Ascending aorta (tissue), 2 donors: ENCODE measurements at regions not wholly inside any gene's neighbourhood (a gene's known extent, or its start where the extent isn't known, plus 50 kb on each side); places are given as distances from the start of the nearest gene placed in this dataset.

ENCODE experiments used
- DNase-seq, 2 donors: peaks; one replicate each; pipeline ENCODE4 v3.0.0-alpha.2; 2019; ENCODE audit warnings: low spot score in 2 of 2
- H3K27ac ChIP-seq, 2 donors: fragments of 200-600 bp; sonication (generic); one replicate each; pipeline ENCODE4 v1.5.1; 2016 to 2017; ENCODE audit warnings: mild to moderate bottlenecking in 1 of 2
- H3K27me3 ChIP-seq: fragments of 200-600 bp; sonication (generic); one replicate; pipeline ENCODE4 v1.5.1; 2017
- H3K36me3 ChIP-seq, 2 donors: fragments of 200-600 bp; sonication (generic); one replicate each; pipeline ENCODE4 v1.5.1; 2016
- H3K4me1 ChIP-seq, 2 donors: fragments of 200-600 bp; sonication (generic); one replicate each; pipeline ENCODE4 v1.5.1; 2016 to 2017; ENCODE audit warnings: mild to moderate bottlenecking in 1 of 2
- H3K4me3 ChIP-seq, 2 donors: fragments of 200-600 bp; sonication (generic); one replicate each; pipeline ENCODE4 v1.5.1; 2016 to 2017; ENCODE audit warnings: mild to moderate bottlenecking in 1 of 2
- H3K9me3 ChIP-seq, 2 donors: fragments of 200-600 bp; sonication (generic); one replicate each; pipeline ENCODE4 v1.5.1; 2016
- CTCF ChIP-seq, 3 experiments: fragments of 200-600 bp in 2 of 3; fragments of 450-650 bp in 1 of 3; sonication (generic) in 2 of 3; IDR thresholded peaks; one replicate each; pipeline ENCODE4 v1.5.1; 2016 to 2019; ENCODE audit warnings: antibody characterized with exemption in 3 of 3, mild to moderate bottlenecking in 1 of 3, moderate library complexity in 1 of 3
- intact Hi-C: fragments of 100-400 bp; cut with DNase I; formaldehyde crosslinking; loops from one replicate; pipeline ENCODE4 v1.15.1; 2023

DNA sequence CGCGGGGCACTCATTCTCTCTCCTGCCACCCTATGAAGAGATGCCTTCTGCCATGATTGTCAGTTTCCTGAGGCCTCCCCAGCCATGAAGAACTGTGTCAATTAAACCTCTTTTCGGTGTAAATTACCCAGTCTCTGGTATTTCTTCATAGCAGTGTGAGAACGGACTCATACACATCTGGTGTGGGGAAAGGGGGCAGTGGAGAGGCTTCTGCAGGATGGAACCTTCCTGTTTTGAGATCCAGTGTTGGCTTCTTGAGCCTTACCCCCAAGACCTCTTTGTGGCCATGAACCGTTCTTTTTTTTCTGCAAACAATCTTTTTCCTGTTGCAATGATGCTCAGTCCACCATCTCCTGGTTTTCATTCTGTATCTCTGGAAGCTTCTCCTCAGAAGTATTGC lies 248.4 kb downstream of the PRDM2 start:
- Histone ChIP-seq H3K27me3 (no peaks in the 10 kb centered on the region), H3K9me3 (no peaks in the 10 kb centered on the region), H3K27ac (peak overlapping the region; percentile 24 to 46), H3K36me3 (no peaks in the 10 kb centered on the region), H3K4me3 (no peak overlapping the region), H3K4me1 (no peaks in the 10 kb centered on the region)
- no peak for TF ChIP-seq CTCF (IDR thresholded peaks at IDR 0.05)
- no peak for DNase-seq
- intact Hi-C loops = loop anchor here (10.0 kb wide), 1 partner anchor 114 kb away; no protein-coding TSS in a partner anchor

DNA sequence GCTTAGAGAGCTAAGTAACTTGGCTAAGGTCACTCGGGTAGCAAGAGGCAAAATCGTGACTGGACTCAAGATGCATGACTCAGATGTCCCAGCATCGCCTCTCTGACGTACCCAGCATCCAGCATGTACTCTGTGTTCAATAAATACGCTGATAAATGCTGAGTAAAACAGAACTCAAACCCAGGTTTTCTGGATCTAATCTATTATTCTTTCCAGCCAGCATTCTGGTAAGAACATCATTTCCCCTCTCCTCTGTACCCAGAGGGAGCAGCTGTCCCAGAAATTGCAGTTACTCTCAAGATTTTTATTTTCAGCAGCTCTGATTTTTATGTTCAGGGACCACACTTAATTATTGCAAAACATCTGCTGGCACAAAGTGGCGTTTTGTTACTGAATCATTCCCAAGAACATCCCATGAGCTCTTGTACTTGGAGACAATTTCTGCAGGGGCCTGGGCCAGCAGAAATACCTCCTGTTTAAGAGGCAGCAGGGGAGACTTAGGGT lies 249.0 kb downstream of the PRDM2 start:
- no peaks in the 10 kb centered on the region for H3K4me1 ChIP-seq
- no peaks in the 10 kb centered on the region for H3K36me3 ChIP-seq
- DNase-seq = peak in 1 of 2 donors; percentile 71
- TF ChIP-seq CTCF (IDR thresholded peaks at IDR 0.05) = no peak
- H3K9me3 ChIP-seq = no peaks in the 10 kb centered on the region
- peak overlapping the region; percentile 24 to 46 for H3K27ac ChIP-seq
- no peaks in the 10 kb centered on the region for H3K27me3 ChIP-seq
- H3K4me3 ChIP-seq = no peak overlapping the region
- intact Hi-C loops = loop anchor here (10.0 kb wide), 1 partner anchor 114 kb away; no protein-coding TSS in a partner anchor

DNA sequence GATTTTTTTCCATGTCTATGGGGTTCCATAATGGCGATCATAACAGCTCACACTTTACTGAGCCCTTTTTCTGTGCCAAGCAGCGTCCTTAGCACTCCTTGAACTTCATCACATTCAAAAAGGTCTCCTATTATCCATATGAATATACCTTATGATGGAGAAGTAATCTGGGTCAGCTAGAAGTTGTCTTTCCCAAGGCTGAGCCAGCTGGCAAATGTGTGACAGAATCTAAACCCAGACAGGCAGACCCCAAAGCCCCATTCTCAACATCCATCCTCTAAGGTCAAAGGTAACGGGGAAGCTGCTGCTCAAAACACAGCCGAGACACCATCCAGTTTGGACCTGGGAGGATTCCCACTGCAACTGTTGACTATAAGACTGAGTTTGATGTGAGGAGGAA lies 249.6 kb downstream of the PRDM2 start:
- no peak overlapping the region for H3K4me3 ChIP-seq
- peak overlapping the region; percentile 16 to 41 for H3K27ac ChIP-seq
- DNase-seq = no peak
- intact Hi-C loops = loop anchor here (10.0 kb wide), 1 partner anchor 115 kb away; no protein-coding TSS in a partner anchor
- H3K36me3 ChIP-seq = no peaks in the 10 kb centered on the region
- H3K9me3 ChIP-seq = no peaks in the 10 kb centered on the region
- no peaks in the 10 kb centered on the region for H3K4me1 ChIP-seq
- no peaks in the 10 kb centered on the region for H3K27me3 ChIP-seq
- no peak for TF ChIP-seq CTCF (IDR thresholded peaks at IDR 0.05)

DNA sequence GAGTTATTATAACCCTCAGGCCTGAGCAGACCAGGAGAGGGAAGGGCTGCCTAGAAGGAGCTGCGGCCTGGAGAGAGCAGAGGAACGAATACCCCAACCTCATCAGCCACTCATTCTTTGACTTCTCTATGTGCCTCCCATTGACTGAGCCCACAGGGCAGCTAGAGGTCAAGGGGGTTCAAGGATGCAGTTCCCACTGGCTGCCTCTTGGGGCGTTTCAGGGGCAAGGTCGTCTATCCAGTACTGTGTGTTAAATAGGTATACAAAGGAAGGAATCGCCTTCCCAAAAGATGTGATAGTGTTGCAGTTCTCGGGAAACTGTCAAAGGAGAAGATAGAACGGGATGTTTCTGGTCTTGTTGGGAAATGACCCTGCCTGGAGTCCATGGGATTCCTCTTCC lies 250.6 kb downstream of the PRDM2 start:
- no peak for TF ChIP-seq CTCF (IDR thresholded peaks at IDR 0.05)
- Histone ChIP-seq H3K36me3 (no peaks in the 10 kb centered on the region), H3K4me1 (no peaks in the 10 kb centered on the region), H3K27ac (no peak overlapping the region), H3K9me3 (no peaks in the 10 kb centered on the region), H3K4me3 (no peak overlapping the region), H3K27me3 (no peaks in the 10 kb centered on the region)
- no peak for DNase-seq
- intact Hi-C loops = no loop called here

DNA sequence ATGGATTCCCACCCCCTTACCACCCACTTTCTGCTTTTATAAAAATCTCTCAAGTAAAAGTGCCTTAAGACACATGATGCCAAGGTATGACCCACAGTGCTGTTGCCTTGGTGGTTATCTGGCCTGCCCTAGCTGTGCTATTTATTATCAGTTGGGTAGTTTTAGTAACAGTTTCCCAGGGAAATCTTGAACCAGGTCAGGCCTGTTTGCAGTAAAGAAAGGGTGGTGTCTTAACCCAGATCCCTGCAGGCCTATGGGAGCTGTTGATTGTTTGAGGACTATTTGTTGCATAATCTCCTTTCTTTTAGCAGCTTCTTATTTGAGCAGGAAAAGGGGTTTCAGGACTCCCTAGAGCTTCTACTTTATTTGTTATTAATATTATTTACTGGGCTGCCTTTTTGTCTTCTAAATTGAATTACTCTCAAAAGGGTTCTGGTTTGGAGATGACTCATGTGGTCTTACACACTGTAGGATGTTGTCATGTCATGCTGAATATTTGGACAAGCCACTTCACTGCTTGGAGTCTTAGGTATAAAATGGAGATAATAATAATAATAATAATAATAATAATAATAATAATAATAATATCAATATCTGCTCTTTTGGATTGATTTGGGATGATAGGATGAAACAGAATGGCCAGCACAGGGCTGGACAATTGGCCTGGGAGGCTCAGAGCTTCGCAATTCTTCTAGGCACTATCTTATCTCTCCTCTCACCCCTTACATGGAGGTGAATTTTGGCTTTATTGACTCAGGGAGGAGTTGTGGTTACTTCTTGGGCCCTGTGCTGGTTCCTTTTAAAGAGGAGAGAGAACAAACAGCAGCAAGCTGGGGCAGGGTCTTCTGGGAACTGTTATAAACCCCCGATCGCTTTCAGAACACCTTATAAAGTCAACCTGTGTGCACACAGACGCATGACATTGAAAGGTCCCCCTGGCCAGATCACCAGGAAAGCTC lies 252.1 kb downstream of the PRDM2 start:
- Histone ChIP-seq H3K9me3 (no peaks in the 10 kb centered on the region), H3K4me1 (no peaks in the 10 kb centered on the region), H3K36me3 (no peaks in the 10 kb centered on the region), H3K27ac (no peak overlapping the region), H3K27me3 (no peaks in the 10 kb centered on the region), H3K4me3 (no peak overlapping the region)
- DNase-seq = no peak
- intact Hi-C loops = no loop called here
- TF ChIP-seq CTCF (IDR thresholded peaks at IDR 0.05) = no peak
